ENCODE measurements at regions not wholly inside any gene's neighbourhood (a gene's known extent, or its start where the extent isn't known, plus 50 kb on each side); places are given as distances from the start of the nearest gene placed in this dataset.

DNA sequence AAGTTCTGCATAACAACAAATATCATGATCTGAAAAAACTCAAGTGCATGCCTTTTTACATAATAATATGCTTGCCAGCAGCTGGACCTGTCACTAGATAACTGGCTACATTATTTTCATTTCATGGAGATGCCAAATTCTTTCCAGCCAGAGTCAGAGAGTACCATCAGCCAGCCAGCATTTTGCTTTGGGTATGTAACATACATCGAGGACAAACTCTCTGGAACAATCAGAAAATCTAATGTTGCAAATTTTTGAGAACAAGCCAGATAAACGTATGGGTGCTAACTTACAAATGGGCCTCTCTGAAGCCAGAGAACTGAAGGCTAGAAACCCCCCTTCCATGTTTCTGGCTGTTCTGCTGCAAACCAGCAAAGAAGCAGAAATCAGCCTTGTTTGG is 76.3 kb upstream of the BACE2 start:
- no peaks in the 10 kb centered on the region for H3K4me1 ChIP-seq
- DNase-seq (no peak), ATAC-seq (no peak)
- H3K9me3 ChIP-seq = no peaks in the 10 kb centered on the region
- H3K27me3 ChIP-seq = no peaks in the 10 kb centered on the region
- intact Hi-C loops (cut with DNase I) = no loop called here
- H3K27ac ChIP-seq = no peak overlapping the region
- TF ChIP-seq, protein P1, sequence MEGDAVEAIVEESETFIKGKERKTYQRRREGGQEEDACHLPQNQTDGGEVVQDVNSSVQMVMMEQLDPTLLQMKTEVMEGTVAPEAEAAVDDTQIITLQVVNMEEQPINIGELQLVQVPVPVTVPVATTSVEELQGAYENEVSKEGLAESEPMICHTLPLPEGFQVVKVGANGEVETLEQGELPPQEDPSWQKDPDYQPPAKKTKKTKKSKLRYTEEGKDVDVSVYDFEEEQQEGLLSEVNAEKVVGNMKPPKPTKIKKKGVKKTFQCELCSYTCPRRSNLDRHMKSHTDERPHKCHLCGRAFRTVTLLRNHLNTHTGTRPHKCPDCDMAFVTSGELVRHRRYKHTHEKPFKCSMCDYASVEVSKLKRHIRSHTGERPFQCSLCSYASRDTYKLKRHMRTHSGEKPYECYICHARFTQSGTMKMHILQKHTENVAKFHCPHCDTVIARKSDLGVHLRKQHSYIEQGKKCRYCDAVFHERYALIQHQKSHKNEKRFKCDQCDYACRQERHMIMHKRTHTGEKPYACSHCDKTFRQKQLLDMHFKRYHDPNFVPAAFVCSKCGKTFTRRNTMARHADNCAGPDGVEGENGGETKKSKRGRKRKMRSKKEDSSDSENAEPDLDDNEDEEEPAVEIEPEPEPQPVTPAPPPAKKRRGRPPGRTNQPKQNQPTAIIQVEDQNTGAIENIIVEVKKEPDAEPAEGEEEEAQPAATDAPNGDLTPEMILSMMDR (IDR thresholded peaks at IDR 0.05) = no peak
- no peaks in the 10 kb centered on the region for H3K36me3 ChIP-seq
- H3K4me3 ChIP-seq = no peak overlapping the region

DNA sequence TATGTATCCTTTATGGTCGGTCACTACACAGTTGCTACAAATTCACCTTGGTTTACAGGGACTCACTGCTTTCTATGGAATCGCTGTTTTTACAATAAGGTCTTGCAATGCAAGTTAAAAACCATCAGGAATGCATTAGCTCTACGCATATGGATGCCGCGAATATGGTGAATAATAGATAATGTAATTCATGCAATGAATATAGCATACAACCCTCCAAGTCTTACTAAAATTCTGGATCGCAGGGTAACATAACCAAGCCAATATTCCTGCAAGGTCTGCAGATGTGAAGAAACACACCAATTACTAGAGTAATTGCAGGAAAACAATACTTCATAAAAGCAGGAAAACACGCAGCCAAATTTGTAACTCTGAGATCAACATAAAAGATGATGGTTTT is 75.6 kb upstream of the BACE2 start:
- H3K36me3 ChIP-seq = no peaks in the 10 kb centered on the region
- no peaks in the 10 kb centered on the region for H3K9me3 ChIP-seq
- DNase-seq (no peak), ATAC-seq (no peak)
- H3K27ac ChIP-seq = no peak overlapping the region
- intact Hi-C loops (cut with DNase I) = no loop called here
- TF ChIP-seq, protein P1 (IDR thresholded peaks at IDR 0.05) = no peak
- no peaks in the 10 kb centered on the region for H3K27me3 ChIP-seq
- H3K4me3 ChIP-seq = no peak overlapping the region
- H3K4me1 ChIP-seq = no peaks in the 10 kb centered on the region

DNA sequence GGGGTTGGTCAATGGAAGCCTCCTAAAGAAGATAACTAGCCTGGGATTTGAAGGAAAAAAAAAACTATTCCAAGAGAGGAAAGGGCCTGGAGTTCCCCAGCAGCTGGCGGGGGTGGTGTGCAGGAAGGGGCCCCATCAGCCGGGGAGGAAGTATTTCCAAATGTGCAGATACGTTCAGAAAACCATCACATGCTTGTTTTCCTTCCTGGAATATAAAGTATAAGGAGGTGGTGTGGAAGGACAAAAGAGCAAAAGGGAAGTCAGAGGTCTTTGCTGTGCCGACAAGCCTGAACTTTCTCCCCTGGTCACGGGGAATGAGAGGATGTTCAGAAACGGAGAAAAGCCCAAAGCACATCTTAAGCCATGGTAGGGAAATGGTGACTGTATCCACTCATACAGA is 72.0 kb upstream of the BACE2 start:
- no peaks in the 10 kb centered on the region for H3K9me3 ChIP-seq
- no peak overlapping the region for H3K27ac ChIP-seq
- H3K4me1 ChIP-seq = no peaks in the 10 kb centered on the region
- TF ChIP-seq, protein P1 (IDR thresholded peaks at IDR 0.05) = no peak
- DNase-seq (no peak), ATAC-seq (no peak)
- H3K27me3 ChIP-seq = no peaks in the 10 kb centered on the region
- no peak overlapping the region for H3K4me3 ChIP-seq
- H3K36me3 ChIP-seq = no peaks in the 10 kb centered on the region
- intact Hi-C loops (cut with DNase I) = no loop called here

DNA sequence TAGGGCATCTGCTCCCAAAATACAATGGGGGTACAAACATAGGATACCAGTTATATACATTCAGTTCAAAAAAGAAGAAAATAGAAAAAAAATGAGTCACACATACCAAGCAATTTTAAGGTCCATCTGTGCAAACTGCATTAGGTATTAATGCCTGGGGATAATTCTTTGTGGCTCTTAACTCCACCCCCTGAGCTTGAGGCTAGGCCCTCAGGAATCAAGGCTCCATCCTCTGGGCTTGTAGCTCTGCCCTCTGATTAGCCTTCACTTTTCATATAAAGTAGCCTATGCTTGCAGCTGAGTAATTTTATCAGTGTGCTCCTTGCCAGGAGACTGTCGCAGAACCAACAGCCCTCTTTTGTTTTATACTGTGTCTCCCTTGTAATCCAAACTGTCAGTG is 69.9 kb upstream of the BACE2 start:
- ATAC-seq (no peak), DNase-seq (no peak)
- Histone ChIP-seq H3K9me3 (no peaks in the 10 kb centered on the region), H3K27me3 (no peaks in the 10 kb centered on the region), H3K4me1 (no peaks in the 10 kb centered on the region), H3K36me3 (no peaks in the 10 kb centered on the region), H3K4me3 (no peak overlapping the region), H3K27ac (no peak overlapping the region)
- intact Hi-C loops (cut with DNase I) = no loop called here
- TF ChIP-seq, protein P1 (IDR thresholded peaks at IDR 0.05) = no peak

DNA sequence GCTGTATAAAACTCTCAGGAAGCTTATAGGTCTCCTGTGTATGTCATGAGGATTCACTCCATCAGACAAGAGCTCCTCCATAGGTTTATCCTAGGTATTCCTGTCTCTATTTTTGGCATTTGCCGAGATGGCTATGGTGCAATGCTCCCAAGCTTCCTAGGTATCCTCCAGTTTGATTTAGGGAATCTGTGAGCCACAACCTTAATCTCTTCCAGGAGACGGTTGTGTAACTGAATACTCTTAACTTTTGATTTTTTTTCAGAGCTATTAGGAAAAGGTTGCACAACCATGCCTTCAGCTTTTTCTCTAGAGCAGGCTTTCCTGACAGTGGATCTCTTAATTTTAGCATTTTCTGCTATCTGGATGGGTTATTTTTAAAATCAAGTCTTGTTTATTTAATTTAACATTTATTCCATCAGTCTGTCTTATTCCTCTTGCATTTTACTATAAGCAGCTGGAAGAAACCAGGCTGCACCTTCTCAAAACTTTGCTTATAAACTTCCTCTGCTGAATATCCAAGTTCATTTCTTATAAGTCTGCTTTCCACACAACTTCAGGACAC is 69.4 kb upstream of the BACE2 start:
- H3K27ac ChIP-seq = no peak overlapping the region
- TF ChIP-seq, protein P1 (IDR thresholded peaks at IDR 0.05) = no peak
- no peaks in the 10 kb centered on the region for H3K27me3 ChIP-seq
- DNase-seq = no peak
- H3K4me3 ChIP-seq = no peak overlapping the region
- H3K4me1 ChIP-seq = no peaks in the 10 kb centered on the region
- intact Hi-C loops (cut with DNase I) = no loop called here
- no peaks in the 10 kb centered on the region for H3K36me3 ChIP-seq
- ATAC-seq = no peak
- H3K9me3 ChIP-seq = no peaks in the 10 kb centered on the region
